ENCODE measurements at regions not wholly inside any gene's neighbourhood (a gene's known extent, or its start where the extent isn't known, plus 50 kb on each side); places are given as distances from the start of the nearest gene placed in this dataset.

GRCh38 chr6:90694802-90695201 is 107.9 kb upstream of the MAP3K7 start:
- TF ChIP-seq, protein P1, sequence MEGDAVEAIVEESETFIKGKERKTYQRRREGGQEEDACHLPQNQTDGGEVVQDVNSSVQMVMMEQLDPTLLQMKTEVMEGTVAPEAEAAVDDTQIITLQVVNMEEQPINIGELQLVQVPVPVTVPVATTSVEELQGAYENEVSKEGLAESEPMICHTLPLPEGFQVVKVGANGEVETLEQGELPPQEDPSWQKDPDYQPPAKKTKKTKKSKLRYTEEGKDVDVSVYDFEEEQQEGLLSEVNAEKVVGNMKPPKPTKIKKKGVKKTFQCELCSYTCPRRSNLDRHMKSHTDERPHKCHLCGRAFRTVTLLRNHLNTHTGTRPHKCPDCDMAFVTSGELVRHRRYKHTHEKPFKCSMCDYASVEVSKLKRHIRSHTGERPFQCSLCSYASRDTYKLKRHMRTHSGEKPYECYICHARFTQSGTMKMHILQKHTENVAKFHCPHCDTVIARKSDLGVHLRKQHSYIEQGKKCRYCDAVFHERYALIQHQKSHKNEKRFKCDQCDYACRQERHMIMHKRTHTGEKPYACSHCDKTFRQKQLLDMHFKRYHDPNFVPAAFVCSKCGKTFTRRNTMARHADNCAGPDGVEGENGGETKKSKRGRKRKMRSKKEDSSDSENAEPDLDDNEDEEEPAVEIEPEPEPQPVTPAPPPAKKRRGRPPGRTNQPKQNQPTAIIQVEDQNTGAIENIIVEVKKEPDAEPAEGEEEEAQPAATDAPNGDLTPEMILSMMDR (conservative IDR thresholded peaks at IDR 0.05 in 1 of 2, IDR thresholded peaks at IDR 0.05 in 1 of 2; ENCODE audit: extremely low read depth in 1 of 2, insufficient read depth in 1 of 2, low read depth in 1 of 2, low read length in 2 of 2), result no peak
- no peak for TF ChIP-seq EZH2 (IDR thresholded peaks at IDR 0.05; ENCODE audit: borderline replicate concordance, low read length)

All from mammary epithelial cell (primary cell).